Stimulated activated CD8-positive, alpha-beta memory T cell treated with anti-CD3 and anti-CD28 coated beads, Interleukin-2, amount 100 ng/mL, for 1 hour (primary cell): ENCODE measurements at regions not wholly inside any gene's neighbourhood (a gene's known extent, or its start where the extent isn't known, plus 50 kb on each side); places are given as distances from the start of the nearest gene placed in this dataset.

Experiments used
- DNase-seq, 2 donors: peaks; one replicate each; pipeline ENCODE4 v3.0.0-alpha.2; 2020; ENCODE audit warnings: low read depth in 2 of 2

DNA sequence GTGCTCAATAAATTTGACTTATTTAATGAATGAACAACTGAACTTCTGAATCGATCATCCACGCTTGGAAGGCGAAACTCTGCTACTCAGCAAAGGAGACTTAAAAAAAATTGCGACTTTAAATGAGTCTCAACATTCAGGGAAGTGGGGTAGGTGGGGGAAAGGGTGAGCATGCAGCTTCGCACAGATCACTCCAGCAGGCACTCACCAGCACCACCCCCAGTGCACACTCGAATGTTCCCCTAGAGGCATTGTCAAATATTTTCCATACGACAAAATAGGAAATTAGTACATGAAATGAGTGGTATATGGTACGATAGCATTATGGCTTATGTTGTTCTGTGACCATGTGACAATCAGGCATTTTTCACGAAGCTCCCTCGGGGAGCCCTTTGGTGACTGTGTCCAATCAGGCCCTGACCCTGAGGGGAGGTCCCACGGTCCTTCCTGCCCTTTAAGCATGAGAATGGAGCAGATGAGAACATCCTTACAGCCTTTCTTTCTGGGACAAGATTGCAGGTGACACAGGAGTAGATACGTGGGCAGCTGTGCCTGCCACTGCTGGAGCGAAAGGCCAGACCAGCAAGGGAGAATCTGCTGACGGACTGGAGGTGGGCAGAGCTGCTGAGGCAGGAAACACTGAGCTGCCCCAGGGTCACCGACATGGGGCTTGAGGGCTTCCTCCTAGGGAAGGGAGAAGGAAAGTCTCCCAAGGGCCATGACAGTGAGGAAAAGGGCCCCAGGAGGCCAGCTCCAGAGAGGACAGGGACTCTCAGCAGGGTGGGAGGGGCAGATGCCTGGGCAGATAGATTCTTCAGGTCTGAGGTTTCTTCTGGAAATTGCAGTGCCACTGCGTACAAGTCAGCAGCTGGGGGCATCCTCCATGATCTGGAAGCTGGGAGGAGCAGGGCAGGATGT, 101.3 kb upstream of the ID2 start:
- DNase-seq, result no peak

DNA sequence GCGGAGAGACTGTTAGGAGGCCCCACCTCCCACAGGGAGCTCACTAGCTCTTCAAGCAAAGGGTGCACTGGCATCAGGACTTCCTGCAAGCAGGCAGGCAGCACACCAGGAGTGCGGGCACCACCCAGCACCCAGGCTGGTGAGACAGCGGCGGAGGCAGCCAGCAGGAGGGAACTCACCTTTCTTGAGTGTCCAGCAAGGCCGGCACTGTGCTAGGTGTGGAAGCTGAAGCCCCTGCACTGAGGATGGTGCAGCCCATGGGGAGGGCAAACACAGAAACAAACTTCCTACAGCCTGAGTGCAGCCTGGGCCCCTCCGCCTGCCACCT, 100.7 kb upstream of the ID2 start:
- no peak for DNase-seq

DNA sequence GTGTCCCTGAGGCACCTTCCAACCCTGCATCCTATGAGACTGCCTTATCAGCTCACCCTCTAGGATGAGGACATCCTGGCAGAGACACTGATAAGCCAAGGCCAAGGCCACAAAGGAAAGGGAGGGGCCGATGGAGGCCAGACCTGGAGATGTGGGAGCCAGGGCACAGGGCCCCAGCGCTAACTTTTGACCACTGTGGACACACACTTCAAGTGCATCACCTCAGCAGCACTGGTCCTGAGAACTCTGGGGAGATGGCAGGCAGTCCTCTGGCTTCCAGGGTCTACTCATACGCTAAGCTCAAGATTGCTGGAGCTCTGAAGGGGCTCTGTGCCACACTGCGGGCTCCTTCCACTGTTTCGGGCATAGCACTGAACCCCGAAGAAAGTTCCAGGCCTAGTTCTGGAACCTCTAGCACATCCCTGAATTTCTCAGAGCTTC, 100.2 kb upstream of the ID2 start:
- DNase-seq, result no peak

DNA sequence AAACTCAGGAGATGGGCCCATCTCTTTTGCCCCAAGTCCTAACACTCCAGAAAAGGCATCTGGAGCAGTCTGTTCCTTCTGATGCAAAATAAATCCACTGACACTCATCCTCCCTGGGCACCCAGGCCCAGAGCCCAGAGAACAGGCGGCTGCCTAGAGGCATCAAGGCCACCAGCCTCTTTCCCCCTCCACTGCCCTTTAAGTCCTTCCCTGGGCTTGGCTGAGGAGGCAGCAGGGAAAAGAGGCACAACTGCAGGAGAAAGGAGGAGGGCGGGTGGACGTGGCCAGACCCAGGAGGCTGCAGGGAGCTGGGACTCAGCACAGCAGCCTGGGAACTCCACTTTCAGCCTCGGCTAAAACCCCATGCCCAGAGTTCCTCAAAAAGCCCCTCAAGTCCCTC, 99.7 kb upstream of the ID2 start:
- no peak for DNase-seq

DNA sequence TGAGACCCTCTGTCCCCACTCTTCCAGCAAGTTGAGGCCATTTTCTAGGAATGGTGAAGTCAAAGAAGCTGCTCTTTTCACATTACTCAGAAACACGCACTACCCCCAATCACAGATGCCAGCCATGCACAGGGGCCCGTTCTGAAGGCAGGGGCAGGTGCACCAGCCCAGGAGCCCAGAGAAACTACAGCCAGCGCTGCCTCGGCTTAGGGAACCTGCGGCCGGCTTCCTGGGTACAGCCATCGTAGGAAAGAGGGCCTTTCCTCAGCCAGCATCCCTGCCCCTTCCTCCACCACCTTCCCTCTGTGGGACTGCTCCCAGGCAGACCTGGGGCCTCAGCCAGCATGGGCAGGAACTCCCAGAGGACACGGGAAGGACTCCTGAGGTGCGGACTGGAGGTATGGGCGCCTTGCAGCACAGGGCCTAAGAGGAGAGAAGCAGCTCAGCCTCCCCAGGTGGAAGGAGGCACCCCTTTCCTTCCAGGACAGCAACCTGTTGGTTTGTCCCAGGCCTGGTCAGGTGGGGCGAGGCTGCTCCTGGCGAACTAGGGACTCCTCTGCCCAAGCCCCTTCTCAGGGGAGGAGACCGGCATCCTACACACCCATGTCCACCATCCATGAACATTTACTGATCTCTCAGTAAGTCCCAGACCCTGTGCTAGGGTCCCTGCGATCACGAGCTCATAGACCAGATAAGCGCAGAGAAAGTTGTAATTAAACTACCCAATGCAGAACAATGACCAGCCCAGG, 99.0 kb upstream of the ID2 start:
- no peak for DNase-seq

DNA sequence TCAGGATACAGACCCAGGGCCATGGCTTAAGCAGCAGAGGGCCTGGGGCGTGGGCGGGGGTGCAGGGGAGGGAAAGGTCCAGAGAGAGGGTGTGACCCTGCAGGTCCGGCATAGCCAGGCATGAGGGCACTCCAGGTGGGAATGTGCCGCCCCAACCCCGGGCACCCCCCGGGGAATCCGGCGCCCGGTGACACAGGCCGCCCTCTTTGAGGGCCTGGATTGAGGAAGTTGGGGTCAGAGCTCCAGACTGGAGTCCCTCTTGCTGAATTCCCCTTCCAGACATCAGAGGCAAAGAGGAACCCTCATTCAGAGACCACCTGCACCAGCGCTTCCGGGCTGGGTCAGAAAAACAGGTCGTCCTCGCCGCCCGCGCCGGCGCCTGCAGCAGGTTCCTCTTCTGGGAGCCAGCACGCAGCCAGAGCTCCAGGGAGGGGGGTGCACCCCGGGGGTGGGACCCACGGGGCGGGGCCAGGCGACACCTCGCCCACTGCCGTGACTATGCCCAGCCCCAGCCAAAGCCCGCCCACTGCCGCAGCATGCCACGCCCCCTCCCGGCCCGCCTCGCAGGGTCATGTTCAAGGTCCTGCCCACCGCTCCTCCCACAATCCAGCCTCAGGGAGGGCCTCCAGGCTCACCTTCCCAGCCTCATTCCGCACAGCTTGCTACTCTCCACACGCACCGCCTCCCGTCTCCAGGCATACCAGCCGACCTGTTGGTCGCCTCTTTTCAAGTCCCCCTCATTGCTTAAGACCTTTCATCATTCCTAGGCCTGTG, 98.3 kb upstream of the ID2 start:
- DNase-seq, result peak; percentile 56 to 62

DNA sequence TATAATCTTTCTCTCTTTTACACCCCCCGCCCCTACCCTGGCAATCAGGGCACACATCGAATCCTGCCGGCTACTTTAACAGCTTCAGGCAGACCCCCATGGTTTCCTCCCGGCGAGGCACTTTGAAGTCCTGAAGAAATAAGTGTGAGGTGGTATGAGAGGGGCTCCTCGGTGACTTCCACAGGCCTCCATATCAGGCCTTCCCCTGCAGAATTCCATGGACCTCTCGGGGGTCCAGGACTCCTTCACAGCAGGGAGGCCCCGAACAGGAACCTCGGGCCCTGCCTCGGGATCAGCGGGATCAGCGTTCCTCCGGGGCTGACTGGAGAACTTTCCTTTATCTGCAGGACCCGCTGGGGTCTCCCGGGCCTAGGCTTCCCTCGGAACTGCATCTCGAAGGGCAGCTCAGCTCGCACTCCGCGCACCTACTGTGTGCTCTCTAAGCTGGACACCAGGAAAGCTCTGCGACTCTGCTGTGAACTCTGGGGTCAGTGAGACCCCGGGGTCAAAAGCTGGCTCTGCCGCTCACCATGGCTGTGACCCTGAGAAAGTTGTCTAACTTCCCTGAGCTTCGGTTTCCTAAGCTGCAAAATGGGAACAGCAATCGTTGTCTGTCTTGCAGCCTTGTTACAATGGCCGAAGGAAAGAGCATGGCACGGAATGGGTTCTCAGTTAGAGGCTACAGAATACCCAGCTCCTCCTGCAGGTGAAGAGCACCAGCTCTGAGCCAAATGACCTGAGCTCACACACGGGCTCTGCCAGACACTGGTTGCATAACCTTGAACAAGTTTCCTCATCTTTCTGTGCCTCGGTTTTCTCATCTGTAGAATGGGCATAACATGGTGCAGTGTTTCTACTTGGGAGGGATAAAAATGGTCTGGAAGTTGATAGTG, 97.4 kb upstream of the ID2 start:
- no peak for DNase-seq

DNA sequence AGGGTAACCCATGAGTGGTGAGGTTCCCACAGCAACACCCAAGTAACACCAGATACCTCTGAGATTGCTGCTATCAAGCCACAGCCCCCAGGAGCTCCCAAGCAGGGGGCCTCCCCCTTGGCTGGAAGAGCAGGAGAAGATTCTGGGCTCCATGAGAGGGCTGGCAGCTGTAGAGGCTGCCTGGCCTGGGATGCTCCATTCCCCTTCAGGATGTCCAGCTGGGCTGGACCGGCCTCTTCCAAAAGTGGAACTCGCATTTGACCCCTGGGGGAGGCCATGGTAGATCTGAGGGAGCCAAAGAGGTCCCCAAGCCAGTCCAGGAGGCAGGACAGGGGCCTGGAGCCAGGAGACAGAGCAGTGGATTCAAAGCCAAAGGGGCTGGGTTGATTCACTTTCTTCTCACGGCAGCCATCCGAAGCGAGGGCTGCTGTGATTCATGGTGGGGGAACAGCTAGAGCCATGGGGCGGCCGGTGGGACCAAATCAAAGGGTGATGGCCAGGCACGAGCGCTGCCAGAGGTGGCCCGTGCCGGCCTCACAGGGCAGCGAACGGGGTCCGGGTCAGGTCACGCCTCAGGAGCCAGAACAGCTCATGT, 95.3 kb upstream of the ID2 start:
- DNase-seq, result no peak

DNA sequence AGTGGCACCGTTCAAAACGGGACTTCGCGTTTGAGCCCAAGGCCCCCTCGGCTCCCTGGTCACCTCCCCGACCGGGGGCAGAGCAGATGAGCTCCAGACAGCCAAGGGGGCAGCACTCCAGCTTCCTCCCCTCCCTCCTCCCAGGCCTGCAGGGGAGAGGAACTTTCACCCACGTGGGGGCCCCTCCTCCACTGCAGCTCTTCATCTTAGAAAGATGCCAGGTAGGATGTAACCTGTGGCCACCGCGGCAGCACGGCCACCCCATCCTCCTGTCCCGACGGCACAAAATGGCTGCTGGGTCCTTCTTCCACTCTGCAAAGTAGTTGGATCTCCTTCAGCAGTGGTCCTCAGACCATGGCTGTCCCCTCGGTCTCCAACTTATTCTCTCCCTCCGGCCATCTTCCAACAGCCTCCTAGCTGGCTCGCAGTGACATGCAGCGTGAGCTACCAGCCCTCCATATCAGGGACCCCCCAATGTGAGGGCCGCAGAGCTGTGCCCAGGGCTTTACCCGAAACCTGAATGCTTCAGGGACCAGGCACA, 94.5 kb upstream of the ID2 start:
- no peak for DNase-seq

DNA sequence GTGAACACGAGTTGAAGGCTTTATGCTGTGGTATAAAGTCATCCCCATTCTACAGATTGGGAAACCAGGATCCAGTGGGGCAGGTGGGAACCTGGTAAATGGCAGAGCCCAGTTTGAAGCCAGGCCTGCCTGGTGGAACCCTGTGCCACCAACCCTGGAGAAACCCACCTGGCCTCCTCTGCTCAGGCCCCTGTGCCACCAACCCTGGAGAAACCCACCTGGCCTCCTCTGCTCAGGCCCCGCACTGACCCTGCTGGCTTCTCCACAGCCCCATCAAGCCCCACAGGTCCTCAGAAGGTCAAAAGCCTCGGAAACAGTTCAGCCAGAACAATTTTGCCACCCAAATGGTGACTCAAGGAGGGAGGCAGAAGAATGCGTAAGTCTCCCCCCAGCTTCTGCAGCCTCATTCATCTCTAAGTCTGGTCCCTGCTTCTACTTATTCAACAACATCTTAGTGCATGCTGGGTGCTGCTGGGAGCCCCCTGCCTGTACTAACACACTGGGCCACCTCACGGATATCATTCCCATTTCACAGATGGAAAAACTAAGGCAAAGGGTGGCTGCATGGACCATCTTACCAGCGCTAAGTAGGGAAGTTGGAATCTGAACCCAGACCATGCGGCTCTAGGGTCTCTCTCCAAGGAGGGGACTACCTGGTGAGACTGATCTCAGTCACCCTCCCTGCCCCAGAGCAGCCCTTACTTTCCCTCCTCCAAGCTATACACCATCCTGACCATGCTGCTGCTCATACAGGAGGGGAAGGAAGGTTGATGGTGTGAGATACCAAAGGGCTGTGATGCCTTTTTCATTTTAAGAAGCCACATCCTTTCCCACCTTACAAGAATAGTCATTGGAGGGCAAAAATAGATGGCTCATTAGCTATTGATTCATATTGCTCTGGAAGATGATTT, 93.7 kb upstream of the ID2 start:
- no peak for DNase-seq

DNA sequence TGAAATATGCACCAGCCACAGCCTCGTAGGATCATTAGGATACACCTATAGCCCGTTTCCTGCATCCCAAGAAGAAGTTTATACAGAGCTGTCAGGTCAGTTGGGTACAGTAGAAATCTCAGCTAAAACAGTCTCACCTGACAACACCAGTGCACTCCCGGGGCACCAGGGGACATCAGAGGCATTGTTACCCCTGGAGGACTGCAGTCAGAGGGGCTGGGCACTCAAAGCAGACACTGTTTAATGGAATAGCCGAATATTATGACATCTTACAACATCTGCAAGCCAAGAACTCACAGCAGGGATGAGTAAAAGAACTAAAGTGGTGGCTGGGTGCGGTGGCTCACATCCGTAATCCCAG, 93.0 kb upstream of the ID2 start:
- no peak for DNase-seq

DNA sequence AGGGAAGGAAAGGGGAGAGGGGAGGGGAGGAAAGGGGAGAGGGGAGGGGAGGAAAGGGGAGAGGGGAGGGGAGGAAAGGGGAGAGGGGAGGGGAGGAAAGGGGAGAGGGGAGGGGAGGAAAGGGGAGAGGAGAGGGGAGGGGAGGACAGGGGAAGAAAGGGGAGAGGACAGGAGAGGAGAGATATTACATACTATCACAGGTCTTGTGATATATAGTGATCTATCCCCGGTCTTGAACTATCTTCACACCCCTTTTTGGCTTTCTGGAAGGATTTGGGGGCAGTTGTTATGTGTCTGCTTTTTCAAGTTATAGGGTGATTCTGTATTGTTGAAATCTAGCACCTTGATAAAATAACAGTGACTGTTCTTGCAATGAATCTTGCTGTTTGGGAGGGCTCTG, 92.1 kb upstream of the ID2 start:
- DNase-seq, result no peak

DNA sequence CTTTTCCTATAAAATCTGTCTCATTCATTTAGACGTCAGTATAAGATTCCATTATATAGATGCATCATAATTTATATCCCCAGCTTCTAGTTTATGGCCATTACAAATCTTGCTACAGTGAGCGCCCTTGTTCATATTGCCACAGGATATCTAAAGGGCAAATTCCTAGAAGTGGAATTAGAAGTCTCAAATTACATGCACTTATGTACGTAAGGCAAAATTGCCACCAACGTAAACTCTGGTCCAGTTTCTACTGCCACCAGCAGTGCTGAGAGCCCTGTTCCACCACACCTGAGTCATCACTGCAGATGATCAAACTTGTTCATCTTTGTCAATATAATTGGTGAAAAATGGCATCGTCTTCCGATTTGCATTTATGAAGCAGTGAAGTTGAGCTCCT, 90.9 kb upstream of the ID2 start:
- DNase-seq, result no peak

DNA sequence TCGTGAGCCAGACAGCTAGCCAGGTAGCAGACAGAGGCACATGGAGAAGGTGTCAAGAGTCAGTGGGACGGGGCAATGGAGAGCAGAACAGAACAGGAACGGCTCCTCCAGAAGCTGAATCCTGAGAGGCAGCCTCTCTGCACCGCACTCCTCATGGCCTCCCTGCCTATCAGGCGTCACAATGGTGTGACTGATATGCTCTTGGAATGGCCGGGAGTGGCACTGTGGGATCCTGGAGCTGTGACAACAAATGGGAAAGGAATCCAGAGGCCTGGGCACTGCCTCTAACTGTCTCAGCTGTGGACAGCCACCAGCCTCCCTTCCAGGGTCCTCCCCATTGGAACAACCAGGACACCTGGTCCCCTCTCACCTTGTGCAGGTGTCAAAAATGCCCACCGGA, 89.1 kb upstream of the ID2 start:
- no peak for DNase-seq

DNA sequence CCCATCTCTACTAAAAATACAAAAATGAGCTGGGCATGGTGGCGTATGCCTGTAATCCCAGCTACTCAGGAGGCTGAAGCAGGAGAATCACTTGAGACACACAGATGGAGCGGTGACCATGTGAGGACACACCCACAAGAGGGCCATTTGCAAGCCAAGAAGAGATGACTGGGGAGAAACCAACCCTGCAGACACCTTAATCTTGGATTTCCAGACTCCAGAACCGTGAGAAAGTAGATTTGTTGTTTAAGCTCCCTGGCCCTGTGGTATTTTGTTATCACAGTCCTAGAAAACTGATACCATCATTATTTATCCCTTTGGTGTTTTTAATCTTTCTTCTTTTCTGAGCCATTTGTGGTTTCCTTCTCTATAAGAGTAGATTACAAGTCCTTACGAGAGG, 88.6 kb upstream of the ID2 start:
- DNase-seq, result no peak

DNA sequence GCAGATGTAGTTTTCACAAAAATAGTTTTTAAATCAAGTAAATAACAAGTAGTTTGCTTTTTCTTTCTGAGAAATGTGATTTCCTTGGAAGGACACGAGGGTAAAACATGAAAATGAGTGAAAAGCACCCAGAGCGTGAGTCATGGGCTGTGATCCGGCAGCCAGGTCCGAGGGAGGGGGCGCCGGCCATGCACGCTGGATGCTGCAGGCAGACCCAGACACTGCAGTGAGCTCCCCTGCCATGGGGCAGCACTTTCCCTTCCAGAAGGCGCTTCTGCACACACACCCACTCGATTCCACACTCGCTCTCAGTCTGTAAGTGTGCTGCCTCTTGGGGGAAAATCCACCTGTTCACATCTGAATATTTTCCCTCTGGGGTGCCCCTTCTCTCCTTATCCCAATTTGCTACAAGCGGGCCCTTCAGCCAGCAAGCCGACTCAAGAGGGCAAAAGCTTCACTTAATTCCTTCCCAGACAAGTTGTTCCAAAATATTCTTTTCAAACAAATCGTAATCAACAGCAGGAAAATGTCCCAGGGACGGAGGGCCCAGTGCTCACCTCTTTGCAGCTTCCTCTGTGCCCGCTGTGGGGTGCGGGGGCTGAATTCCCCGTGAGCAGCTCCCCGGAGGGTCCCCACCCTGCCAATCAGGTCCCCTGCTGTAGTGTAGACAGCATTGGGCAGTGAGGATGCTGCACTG, 87.0 kb upstream of the ID2 start:
- no peak for DNase-seq

DNA sequence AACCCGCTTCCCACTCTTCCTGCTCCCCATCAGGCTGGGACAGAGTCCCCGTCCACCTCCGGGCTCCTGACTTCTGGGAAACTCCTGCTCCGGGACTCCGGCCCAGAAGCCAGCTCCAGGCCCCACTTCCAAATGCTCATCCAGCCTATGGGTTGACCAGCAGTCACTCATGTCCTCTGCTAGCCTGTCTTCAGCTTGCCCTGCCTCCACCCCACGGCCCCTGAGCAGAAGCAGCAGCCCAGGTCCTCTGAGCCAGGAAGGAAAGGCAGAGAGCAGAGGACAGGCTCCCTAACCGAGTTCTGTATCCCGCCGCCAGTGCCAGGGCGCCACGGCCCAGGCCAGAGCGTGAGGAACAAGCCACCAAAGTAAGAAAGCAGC, 86.4 kb upstream of the ID2 start:
- no peak for DNase-seq

DNA sequence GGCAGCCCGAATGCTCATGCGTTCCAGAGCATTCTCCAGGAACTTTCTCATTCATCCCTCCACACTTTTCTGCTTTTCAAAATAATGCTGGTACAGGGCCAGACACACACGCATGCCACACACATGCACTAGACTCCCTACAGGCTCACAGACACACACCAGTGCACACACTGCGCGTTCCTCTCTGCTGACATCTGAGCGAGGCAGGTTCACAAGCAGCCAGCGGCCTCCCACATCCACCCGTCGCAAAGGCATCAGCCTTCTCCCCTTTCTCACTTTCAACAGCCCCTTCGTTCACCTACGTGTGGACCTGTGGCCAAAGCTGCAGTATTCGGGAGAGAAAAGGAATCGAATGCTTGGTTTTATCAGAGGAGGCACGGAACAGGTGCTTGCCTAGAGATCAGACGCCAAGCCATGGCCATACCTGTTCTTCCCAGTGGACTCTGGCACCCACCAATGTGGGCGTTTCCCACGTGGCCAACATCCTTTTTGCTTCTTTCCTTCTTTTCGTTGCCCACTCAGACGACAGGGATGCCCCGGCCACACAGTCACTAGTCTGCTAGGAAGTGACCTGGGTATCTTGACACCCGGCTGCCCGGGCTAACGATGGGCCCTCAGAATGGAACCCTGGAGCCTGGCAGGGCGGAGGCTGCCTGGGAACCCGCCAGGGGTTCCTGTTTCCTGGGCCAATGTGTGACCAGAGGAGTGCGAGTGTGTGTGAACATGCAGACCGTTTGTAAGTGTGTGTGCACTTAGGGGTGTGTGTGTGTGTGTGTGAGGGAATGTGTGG, 85.8 kb upstream of the ID2 start:
- DNase-seq, result no peak
